ENCODE measurements at regions not wholly inside any gene's neighbourhood (a gene's known extent, or its start where the extent isn't known, plus 50 kb on each side); places are given as distances from the start of the nearest gene placed in this dataset.

GRCh38 chr11:95435628-95436353, 204.8 kb upstream of the SESN3 start:
- Histone ChIP-seq H3K36me3 (ENCODE audit: control insufficient read depth in 3 of 3, insufficient read depth in 3 of 3, low read length in 3 of 3) (no peaks in the 10 kb centered on the region), H3K4me1 (ENCODE audit: control insufficient read depth in 3 of 3, insufficient read depth in 3 of 3, low read length in 3 of 3) (no peaks in the 10 kb centered on the region), H3K27me3 (ENCODE audit: control insufficient read depth in 3 of 3, insufficient read depth in 3 of 3, low read length in 3 of 3) (no peaks in the 10 kb centered on the region), H3K9me3 (ENCODE audit: control insufficient read depth in 3 of 3, low read length in 3 of 3) (no peaks in the 10 kb centered on the region), H3K27ac (ENCODE audit: low read depth, low read length) (no peak overlapping the region), H3K4me3 (ENCODE audit: low read length in 3 of 3) (no peak overlapping the region), H3K9ac (ENCODE audit: low read depth in 1 of 3, low read length in 3 of 3) (no peak overlapping the region)

GRCh38 chr11:95435192-95435591, 204.2 kb upstream of the SESN3 start:
- no peak overlapping the region for H3K4me3 ChIP-seq (ENCODE audit: low read length in 3 of 3)
- no peak overlapping the region for H3K9ac ChIP-seq (ENCODE audit: low read depth in 1 of 3, low read length in 3 of 3)
- no peak overlapping the region for H3K27ac ChIP-seq (ENCODE audit: low read depth, low read length)
- H3K27me3 ChIP-seq (ENCODE audit: control insufficient read depth in 3 of 3, insufficient read depth in 3 of 3, low read length in 3 of 3): no peaks in the 10 kb centered on the region
- H3K36me3 ChIP-seq (ENCODE audit: control insufficient read depth in 3 of 3, insufficient read depth in 3 of 3, low read length in 3 of 3): no peaks in the 10 kb centered on the region
- no peaks in the 10 kb centered on the region for H3K9me3 ChIP-seq (ENCODE audit: control insufficient read depth in 3 of 3, low read length in 3 of 3)
- no peaks in the 10 kb centered on the region for H3K4me1 ChIP-seq (ENCODE audit: control insufficient read depth in 3 of 3, insufficient read depth in 3 of 3, low read length in 3 of 3)

GRCh38 chr11:95434489-95435057, 203.6 kb upstream of the SESN3 start:
- no peak overlapping the region for H3K4me3 ChIP-seq (ENCODE audit: low read length in 3 of 3)
- H3K9me3 ChIP-seq (ENCODE audit: control insufficient read depth in 3 of 3, low read length in 3 of 3): no peaks in the 10 kb centered on the region
- H3K27ac ChIP-seq (ENCODE audit: low read depth, low read length): no peak overlapping the region
- no peak overlapping the region for H3K9ac ChIP-seq (ENCODE audit: low read depth in 1 of 3, low read length in 3 of 3)
- H3K4me1 ChIP-seq (ENCODE audit: control insufficient read depth in 3 of 3, insufficient read depth in 3 of 3, low read length in 3 of 3): no peaks in the 10 kb centered on the region
- no peaks in the 10 kb centered on the region for H3K36me3 ChIP-seq (ENCODE audit: control insufficient read depth in 3 of 3, insufficient read depth in 3 of 3, low read length in 3 of 3)
- H3K27me3 ChIP-seq (ENCODE audit: control insufficient read depth in 3 of 3, insufficient read depth in 3 of 3, low read length in 3 of 3): no peaks in the 10 kb centered on the region

GRCh38 chr11:95434009-95434408, 203.0 kb upstream of the SESN3 start:
- H3K9me3 ChIP-seq (ENCODE audit: control insufficient read depth in 3 of 3, low read length in 3 of 3): no peaks in the 10 kb centered on the region
- no peaks in the 10 kb centered on the region for H3K4me1 ChIP-seq (ENCODE audit: control insufficient read depth in 3 of 3, insufficient read depth in 3 of 3, low read length in 3 of 3)
- no peak overlapping the region for H3K4me3 ChIP-seq (ENCODE audit: low read length in 3 of 3)
- H3K36me3 ChIP-seq (ENCODE audit: control insufficient read depth in 3 of 3, insufficient read depth in 3 of 3, low read length in 3 of 3): no peaks in the 10 kb centered on the region
- no peaks in the 10 kb centered on the region for H3K27me3 ChIP-seq (ENCODE audit: control insufficient read depth in 3 of 3, insufficient read depth in 3 of 3, low read length in 3 of 3)
- no peak overlapping the region for H3K27ac ChIP-seq (ENCODE audit: low read depth, low read length)
- no peak overlapping the region for H3K9ac ChIP-seq (ENCODE audit: low read depth in 1 of 3, low read length in 3 of 3)

- Histone ChIP-seq H3K36me3 (ENCODE audit: control insufficient read depth in 3 of 3, insufficient read depth in 3 of 3, low read length in 3 of 3) (no peaks in the 10 kb centered on the region), H3K27me3 (ENCODE audit: control insufficient read depth in 3 of 3, insufficient read depth in 3 of 3, low read length in 3 of 3) (no peaks in the 10 kb centered on the region), H3K9ac (ENCODE audit: low read depth in 1 of 3, low read length in 3 of 3) (no peak overlapping the region), H3K27ac (ENCODE audit: low read depth, low read length) (no peak overlapping the region), H3K4me3 (ENCODE audit: low read length in 3 of 3) (no peak overlapping the region), H3K9me3 (ENCODE audit: control insufficient read depth in 3 of 3, low read length in 3 of 3) (no peaks in the 10 kb centered on the region), H3K4me1 (ENCODE audit: control insufficient read depth in 3 of 3, insufficient read depth in 3 of 3, low read length in 3 of 3) (no peaks in the 10 kb centered on the region)
Measured at GRCh38 chr11:95432714-95433503, 201.9 kb upstream of the SESN3 start.

- H3K9ac ChIP-seq (ENCODE audit: low read depth in 1 of 3, low read length in 3 of 3): no peak overlapping the region
- H3K27me3 ChIP-seq (ENCODE audit: control insufficient read depth in 3 of 3, insufficient read depth in 3 of 3, low read length in 3 of 3): peaks cover 0 to 3% (median 0%) of the 10 kb centered on the region in 3 donors
- no peak overlapping the region for H3K27ac ChIP-seq (ENCODE audit: low read depth, low read length)
- no peaks in the 10 kb centered on the region for H3K36me3 ChIP-seq (ENCODE audit: control insufficient read depth in 3 of 3, insufficient read depth in 3 of 3, low read length in 3 of 3)
- H3K9me3 ChIP-seq (ENCODE audit: control insufficient read depth in 3 of 3, low read length in 3 of 3): no peaks in the 10 kb centered on the region
- no peak overlapping the region for H3K4me3 ChIP-seq (ENCODE audit: low read length in 3 of 3)
- H3K4me1 ChIP-seq (ENCODE audit: control insufficient read depth in 3 of 3, insufficient read depth in 3 of 3, low read length in 3 of 3): no peaks in the 10 kb centered on the region
Measured at GRCh38 chr11:95429376-95429907, 198.4 kb upstream of the SESN3 start.

- Histone ChIP-seq H3K27me3 (ENCODE audit: control insufficient read depth in 3 of 3, insufficient read depth in 3 of 3, low read length in 3 of 3) (peaks cover 0 to 3% (median 0%) of the 10 kb centered on the region in 3 donors), H3K36me3 (ENCODE audit: control insufficient read depth in 3 of 3, insufficient read depth in 3 of 3, low read length in 3 of 3) (no peaks in the 10 kb centered on the region), H3K9ac (ENCODE audit: low read depth in 1 of 3, low read length in 3 of 3) (no peak overlapping the region), H3K27ac (ENCODE audit: low read depth, low read length) (no peak overlapping the region), H3K4me3 (ENCODE audit: low read length in 3 of 3) (no peak overlapping the region), H3K4me1 (ENCODE audit: control insufficient read depth in 3 of 3, insufficient read depth in 3 of 3, low read length in 3 of 3) (no peaks in the 10 kb centered on the region), H3K9me3 (ENCODE audit: control insufficient read depth in 3 of 3, low read length in 3 of 3) (no peaks in the 10 kb centered on the region)
Measured at GRCh38 chr11:95426823-95427462, 195.9 kb upstream of the SESN3 start.

- H3K9me3 ChIP-seq (ENCODE audit: control insufficient read depth in 3 of 3, low read length in 3 of 3): no peaks in the 10 kb centered on the region
- H3K36me3 ChIP-seq (ENCODE audit: control insufficient read depth in 3 of 3, insufficient read depth in 3 of 3, low read length in 3 of 3): no peaks in the 10 kb centered on the region
- H3K27ac ChIP-seq (ENCODE audit: low read depth, low read length): no peak overlapping the region
- H3K4me1 ChIP-seq (ENCODE audit: control insufficient read depth in 3 of 3, insufficient read depth in 3 of 3, low read length in 3 of 3): no peaks in the 10 kb centered on the region
- H3K27me3 ChIP-seq (ENCODE audit: control insufficient read depth in 3 of 3, insufficient read depth in 3 of 3, low read length in 3 of 3): no peaks in the 10 kb centered on the region
- H3K4me3 ChIP-seq (ENCODE audit: low read length in 3 of 3): no peak overlapping the region
- H3K9ac ChIP-seq (ENCODE audit: low read depth in 1 of 3, low read length in 3 of 3): no peak overlapping the region
Measured at GRCh38 chr11:95419915-95420314, 188.9 kb upstream of the SESN3 start.

GRCh38 chr11:95418916-95419315, 187.9 kb upstream of the SESN3 start:
- no peak overlapping the region for H3K9ac ChIP-seq (ENCODE audit: low read depth in 1 of 3, low read length in 3 of 3)
- no peak overlapping the region for H3K27ac ChIP-seq (ENCODE audit: low read depth, low read length)
- H3K36me3 ChIP-seq (ENCODE audit: control insufficient read depth in 3 of 3, insufficient read depth in 3 of 3, low read length in 3 of 3): no peaks in the 10 kb centered on the region
- no peaks in the 10 kb centered on the region for H3K4me1 ChIP-seq (ENCODE audit: control insufficient read depth in 3 of 3, insufficient read depth in 3 of 3, low read length in 3 of 3)
- no peaks in the 10 kb centered on the region for H3K9me3 ChIP-seq (ENCODE audit: control insufficient read depth in 3 of 3, low read length in 3 of 3)
- H3K4me3 ChIP-seq (ENCODE audit: low read length in 3 of 3): no peak overlapping the region
- H3K27me3 ChIP-seq (ENCODE audit: control insufficient read depth in 3 of 3, insufficient read depth in 3 of 3, low read length in 3 of 3): no peaks in the 10 kb centered on the region
